ENCODE measurements at regions not wholly inside any gene's neighbourhood (a gene's known extent, or its start where the extent isn't known, plus 50 kb on each side); places are given as distances from the start of the nearest gene placed in this dataset.
A peak's percentile ranks its signal among the peaks of the same experiment; 100 is the strongest.

GRCh38 chr14:104382361-104383087, 197.0 kb upstream of the C14orf180 start:
- peaks cover 0 to 20% (median 9%) of the 10 kb centered on the region in 9 donors for H3K4me1 ChIP-seq
- H3K9me3 ChIP-seq: peaks cover 0 to 26% (median 12%) of the 10 kb centered on the region in 11 donors
- intact Hi-C loops (cut with DNase I): no loop called here
- peaks cover 0 to 45% (median 18%) of the 10 kb centered on the region in 7 donors for H3K27me3 ChIP-seq
- DNase-seq (no peak), ATAC-seq (no peak)
- no peak for TF ChIP-seq CTCF (IDR thresholded peaks at IDR 0.05)
- 89 to 91% methylated on average over 20 of the region's 20 CpGs for WGBS, 2 donors
- no peaks in the 10 kb centered on the region for H3K36me3 ChIP-seq
- no peak overlapping the region for H3K27ac ChIP-seq
- H3K4me3 ChIP-seq: no peak overlapping the region

DNA sequence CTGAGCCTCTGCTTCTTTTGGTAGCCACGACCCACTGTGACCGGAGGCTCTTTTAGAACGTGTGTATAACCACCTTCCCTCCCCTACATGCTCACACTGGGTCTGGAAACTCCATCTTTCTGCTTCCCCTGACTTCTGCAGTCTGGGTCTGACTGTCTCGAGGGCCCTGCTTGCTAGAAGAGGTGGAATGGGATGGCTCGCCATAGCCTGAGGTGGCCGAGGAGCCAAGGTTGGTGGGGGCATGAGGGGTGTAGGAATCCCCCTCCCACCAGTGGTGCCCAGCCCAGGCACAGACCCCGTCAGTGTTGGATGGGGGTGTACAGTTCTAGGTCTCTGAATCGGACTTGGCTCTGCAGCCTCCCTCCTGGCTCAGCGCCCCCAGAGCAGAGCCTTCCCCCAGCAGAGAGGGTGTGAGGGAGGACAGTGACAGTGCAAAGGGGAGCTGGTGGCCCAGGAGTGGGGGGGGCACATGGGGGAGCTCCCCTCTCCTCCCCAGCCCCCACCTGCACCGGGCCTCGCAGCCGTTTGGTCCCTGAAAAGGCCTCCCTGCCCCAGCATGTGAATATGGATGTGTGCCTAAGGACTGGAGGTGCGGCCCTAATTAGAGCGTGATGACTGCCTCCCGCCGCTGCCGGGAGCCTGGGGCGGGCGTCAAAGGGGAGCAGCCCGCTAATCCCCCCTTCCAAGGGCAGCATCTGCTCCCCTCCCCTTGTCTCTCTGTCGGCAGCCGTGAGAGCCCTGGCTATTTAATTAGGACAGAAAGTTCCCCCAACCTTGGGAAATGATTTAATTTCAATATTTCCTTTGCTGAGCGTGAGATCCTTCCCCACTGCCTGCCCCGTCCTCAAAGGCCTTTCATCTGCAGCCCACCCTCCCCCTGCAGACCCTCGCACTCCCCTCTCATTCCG, 196.2 kb upstream of the C14orf180 start:
- intact Hi-C loops (cut with DNase I): no loop called here
- ATAC-seq (peak in 1 of 8 donors; percentile 27), DNase-seq (no peak)
- H3K4me3 ChIP-seq: no peak overlapping the region
- H3K36me3 ChIP-seq: no peaks in the 10 kb centered on the region
- peaks cover 0 to 26% (median 12%) of the 10 kb centered on the region in 11 donors for H3K9me3 ChIP-seq
- no peak for TF ChIP-seq CTCF (IDR thresholded peaks at IDR 0.05)
- H3K27ac ChIP-seq: no peak overlapping the region
- peaks cover 0 to 45% (median 18%) of the 10 kb centered on the region in 7 donors for H3K27me3 ChIP-seq
- 26 to 28% methylated on average over 26 of the region's 26 CpGs for WGBS, 2 donors
- peaks cover 0 to 22% (median 9%) of the 10 kb centered on the region in 9 donors for H3K4me1 ChIP-seq

- Histone ChIP-seq H3K27me3 (peaks cover 0 to 43% (median 18%) of the 10 kb centered on the region in 7 donors), H3K36me3 (no peaks in the 10 kb centered on the region), H3K4me3 (no peak overlapping the region), H3K9me3 (peaks cover 0 to 26% (median 12%) of the 10 kb centered on the region in 11 donors), H3K27ac (no peak overlapping the region), H3K4me1 (peaks cover 0 to 24% (median 9%) of the 10 kb centered on the region in 9 donors)
- WGBS, 2 donors: 37 to 38% methylated on average over 19 of the region's 19 CpGs
- intact Hi-C loops (cut with DNase I): no loop called here
- peak in 1 of 8 donors; percentile 17 for ATAC-seq
- no peak for DNase-seq
- no peak for TF ChIP-seq CTCF (IDR thresholded peaks at IDR 0.05)
These were observed 195.4 kb upstream of the C14orf180 start for GRCh38 chr14:104383996-104384775.

DNA sequence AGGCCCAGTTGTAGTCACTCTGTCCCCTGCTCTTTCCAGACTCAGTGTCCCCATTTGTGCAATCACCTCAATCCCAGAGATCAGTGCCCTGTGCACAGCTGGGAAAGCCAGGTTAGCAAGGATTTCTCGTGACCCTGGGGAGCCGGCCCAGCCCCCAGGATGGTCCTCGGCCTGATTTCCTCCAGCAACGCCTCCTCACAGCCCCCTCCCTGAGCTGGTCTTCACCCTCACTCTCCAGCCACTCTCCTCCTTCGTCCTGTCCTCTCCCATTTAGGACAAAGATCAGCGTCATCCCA, 194.8 kb upstream of the C14orf180 start:
- intact Hi-C loops (cut with DNase I): no loop called here
- Histone ChIP-seq H3K4me1 (peaks cover 0 to 29% (median 11%) of the 10 kb centered on the region in 9 donors), H3K27ac (no peak overlapping the region), H3K27me3 (peaks cover 0 to 38% (median 18%) of the 10 kb centered on the region in 7 donors), H3K4me3 (no peak overlapping the region), H3K36me3 (no peaks in the 10 kb centered on the region), H3K9me3 (peaks cover 0 to 23% (median 9%) of the 10 kb centered on the region in 11 donors)
- TF ChIP-seq CTCF (IDR thresholded peaks at IDR 0.05): no peak
- 88 to 90% methylated on average over 6 of the region's 6 CpGs for WGBS, 2 donors
- ATAC-seq (no peak), DNase-seq (no peak)

Data from heart right ventricle (tissue), 16 donors.